Activated gamma-delta T cell treated with anti-CD3 and anti-CD28 coated beads, Interleukin-2, amount 50 U/mL, for 16 hours (primary cell): ENCODE measurements at regions not wholly inside any gene's neighbourhood (a gene's known extent, or its start where the extent isn't known, plus 50 kb on each side); places are given as distances from the start of the nearest gene placed in this dataset.
"Not testable (repeated sequence)": the region's sequence is repeated elsewhere in the genome, so short reads cannot be mapped to it uniquely, and the experiment has no call there.

Experiments
- DNase-seq: peaks from one replicate; pipeline ENCODE4 v3.0.0-alpha.2; 2020; ENCODE audit warnings: low read depth

GRCh38 chr12:75943730-75944096 is 87.9 kb downstream of the PHLDA1 start:
- no peak for DNase-seq

GRCh38 chr12:75941661-75942060 is 89.9 kb downstream of the PHLDA1 start:
- not testable (repeated sequence) for DNase-seq

- DNase-seq = no peak
Observed at GRCh38 chr12:75939016-75939642, 92.4 kb downstream of the PHLDA1 start.

- no peak for DNase-seq
Observed at GRCh38 chr12:75938189-75938588, 93.4 kb downstream of the PHLDA1 start.

- DNase-seq = no peak
Observed at GRCh38 chr12:75937486-75937885, 94.1 kb downstream of the PHLDA1 start.

GRCh38 chr12:75936515-75937440 is 94.8 kb downstream of the PHLDA1 start:
- DNase-seq = no peak

GRCh38 chr12:75935539-75936242 is 95.9 kb downstream of the PHLDA1 start:
- no peak for DNase-seq

GRCh38 chr12:75933101-75933500 is 98.5 kb downstream of the PHLDA1 start:
- no peak for DNase-seq

- DNase-seq = no peak
Observed at GRCh38 chr12:75932241-75932640, 99.3 kb downstream of the PHLDA1 start.

GRCh38 chr12:75923964-75924666 is 107.5 kb downstream of the PHLDA1 start:
- no peak for DNase-seq

GRCh38 chr12:75922944-75923642 is 108.5 kb downstream of the PHLDA1 start:
- no peak for DNase-seq

- no peak for DNase-seq
Observed at GRCh38 chr12:75921622-75922289, 109.8 kb downstream of the PHLDA1 start.

- no peak for DNase-seq
Observed at GRCh38 chr12:75917715-75918114, 113.9 kb downstream of the PHLDA1 start.

GRCh38 chr12:75917083-75917482 is 114.5 kb downstream of the PHLDA1 start:
- DNase-seq = no peak

- no peak for DNase-seq
Observed at GRCh38 chr12:75913502-75914351, 117.8 kb downstream of the PHLDA1 start.

- no peak for DNase-seq
Observed at GRCh38 chr12:75909714-75910656, 121.6 kb downstream of the PHLDA1 start.

- no peak for DNase-seq
Observed at GRCh38 chr12:75908961-75909605, 122.5 kb downstream of the PHLDA1 start.

GRCh38 chr12:75905922-75906321 is 125.7 kb downstream of the PHLDA1 start:
- DNase-seq = no peak
